HG03066 (cell line): ENCODE measurements at regions not wholly inside any gene's neighbourhood (a gene's known extent, or its start where the extent isn't known, plus 50 kb on each side); places are given as distances from the start of the nearest gene placed in this dataset.

Source experiments
- ATAC-seq: cut with Tn5 transposase; IDR thresholded peaks from one replicate; pipeline ENCODE4 v1.9.1; 2021; ENCODE audit warnings: low read depth; ENCODE audit not compliant: unreplicated experiment

DNA sequence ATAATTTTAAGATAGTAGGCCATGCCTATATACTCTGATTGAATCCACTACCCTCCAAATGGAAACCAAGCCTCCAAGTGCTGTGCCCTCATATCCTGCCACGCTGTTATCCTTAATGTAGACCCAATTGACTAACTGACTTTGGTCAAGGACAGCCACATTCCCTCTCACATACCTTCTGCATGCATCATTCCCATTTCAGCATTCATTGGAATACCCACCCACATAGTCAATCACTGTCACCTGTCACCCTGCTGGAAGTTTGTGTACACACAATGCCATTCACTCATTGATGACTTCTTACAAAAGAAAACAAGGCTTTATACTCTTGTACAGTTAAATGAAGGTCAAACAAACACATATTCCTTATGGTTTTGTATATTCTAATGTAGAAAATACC, 221.1 kb upstream of the PBX1 start:
- no peak for ATAC-seq

DNA sequence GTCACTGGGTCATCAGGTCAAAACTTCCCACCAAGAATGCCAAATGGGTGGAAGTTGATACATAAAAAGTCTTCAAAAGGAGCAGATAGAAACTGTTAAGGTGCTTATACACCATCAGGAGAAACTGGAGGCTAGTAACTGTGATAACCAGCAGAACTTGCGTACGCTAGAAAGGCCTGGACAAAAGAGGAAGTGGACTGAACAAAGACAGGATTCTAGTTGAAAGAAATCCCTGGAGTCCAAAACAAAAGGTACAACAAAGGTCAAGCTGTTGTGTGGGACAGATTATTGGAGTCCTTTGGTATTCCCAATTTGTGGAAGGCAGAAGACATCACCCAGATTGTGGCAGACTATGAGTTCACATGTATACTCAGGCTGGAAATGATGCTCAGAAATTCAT, 215.8 kb upstream of the PBX1 start:
- ATAC-seq, result no peak

DNA sequence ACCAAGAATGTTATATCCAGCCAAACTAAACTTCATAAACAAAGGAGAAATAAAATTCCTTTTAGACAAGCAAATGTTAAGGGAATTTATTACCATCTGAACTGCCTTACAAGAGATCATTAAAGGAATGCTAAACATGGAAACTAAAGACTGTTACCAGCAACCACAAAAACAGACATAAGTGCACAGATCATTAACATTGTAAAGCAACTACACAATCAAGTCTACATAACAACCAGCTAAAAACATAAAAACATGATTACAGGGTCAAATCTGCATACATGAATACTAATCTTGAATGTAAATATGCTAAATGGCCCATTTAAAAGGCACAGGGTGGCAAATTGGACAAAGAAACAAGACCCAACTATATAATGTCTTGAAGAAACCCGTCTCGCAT, 211.0 kb upstream of the PBX1 start:
- no peak for ATAC-seq

DNA sequence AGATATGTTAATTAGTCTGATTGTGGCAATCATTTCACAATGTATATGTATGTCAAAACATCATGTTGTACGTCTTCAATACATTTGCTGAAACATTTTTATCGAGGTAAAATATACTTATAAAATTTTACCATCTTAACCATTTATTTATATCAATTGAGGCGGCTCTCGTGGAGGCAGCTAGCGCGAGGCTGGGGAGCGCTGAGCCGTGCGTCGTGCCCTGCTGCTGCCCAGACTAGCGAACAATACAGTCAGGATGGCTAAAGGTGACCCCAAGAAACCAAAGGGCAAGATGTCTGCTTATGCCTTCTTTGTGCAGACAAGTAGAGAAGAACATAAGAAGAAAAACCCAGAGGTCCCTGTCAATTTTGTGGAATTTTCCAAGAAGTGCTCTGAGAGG, 202.5 kb upstream of the PBX1 start:
- ATAC-seq, result no peak

DNA sequence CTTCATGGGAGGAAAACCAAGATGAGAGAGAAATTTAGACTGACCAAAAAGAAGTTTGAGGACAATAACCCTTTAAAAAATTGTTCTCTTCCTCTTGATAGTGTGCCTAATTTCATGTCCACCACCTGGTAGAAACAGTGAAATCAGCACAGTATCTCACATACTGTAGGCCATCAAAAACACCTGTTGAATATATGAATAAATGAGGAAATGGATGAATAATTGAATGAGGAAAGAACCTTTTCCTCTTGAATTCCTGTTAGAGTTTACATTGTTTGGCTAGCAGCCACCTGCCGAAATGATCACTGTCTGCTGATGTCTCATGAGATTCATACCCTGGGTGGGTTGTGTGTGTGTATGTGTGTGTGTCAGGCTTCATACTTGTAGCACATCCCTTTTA, 198.7 kb upstream of the PBX1 start:
- ATAC-seq, result no peak

DNA sequence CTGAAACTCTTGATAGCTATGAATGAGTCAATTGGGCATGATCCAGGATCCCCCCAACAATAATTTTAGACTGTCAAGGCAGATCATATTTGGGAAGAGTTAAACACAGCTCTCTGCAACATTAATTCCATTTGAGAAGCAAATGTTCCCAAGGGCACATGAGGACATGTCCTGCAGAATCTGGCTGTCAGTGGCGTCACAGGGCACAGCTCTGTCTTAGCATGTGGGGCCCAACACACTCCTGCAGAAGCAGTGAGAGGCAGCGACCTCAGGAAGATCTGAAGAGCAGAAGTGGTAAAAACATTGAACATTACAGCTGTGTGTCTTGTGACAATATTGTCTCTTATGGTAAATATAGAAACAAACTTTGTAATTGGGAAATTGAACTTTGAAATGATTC, 197.1 kb upstream of the PBX1 start:
- ATAC-seq, result no peak

DNA sequence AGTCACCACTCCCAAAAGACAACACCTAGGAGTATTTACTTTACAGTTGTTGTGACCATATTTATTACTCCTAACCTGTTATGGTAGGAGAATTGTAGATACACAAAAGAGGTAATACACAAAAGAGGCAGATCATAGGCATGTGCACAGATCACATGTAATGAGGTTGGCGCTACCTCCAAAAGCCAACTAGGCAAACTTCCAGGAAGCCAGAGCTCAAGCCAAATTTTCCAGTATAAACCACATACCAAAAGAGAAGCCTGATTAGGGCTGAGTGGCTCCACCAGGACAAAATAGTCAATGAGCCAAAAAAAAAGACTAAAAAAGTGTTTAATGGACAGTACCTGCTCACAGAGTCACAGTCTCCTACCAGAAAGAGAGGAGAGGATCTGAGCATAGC, 195.0 kb upstream of the PBX1 start:
- ATAC-seq, result no peak

DNA sequence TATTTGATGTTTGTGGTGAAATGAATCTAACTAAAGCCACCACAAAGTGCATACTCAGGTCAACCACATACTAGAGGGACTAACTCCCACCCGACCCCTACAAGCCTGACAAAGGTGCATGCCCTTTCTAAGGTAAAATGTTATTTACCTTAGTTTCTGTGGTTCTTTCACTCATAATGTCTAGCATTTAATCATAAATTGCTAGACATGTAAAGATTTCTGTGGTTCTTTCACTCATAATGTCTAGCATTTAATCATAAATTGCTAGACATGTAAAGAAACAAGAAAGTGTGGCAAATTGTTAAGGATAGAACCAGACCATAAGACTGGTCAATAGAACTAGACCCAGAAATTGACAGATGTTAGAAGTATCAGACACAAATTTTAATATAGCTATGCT, 193.0 kb upstream of the PBX1 start:
- ATAC-seq, result no peak

DNA sequence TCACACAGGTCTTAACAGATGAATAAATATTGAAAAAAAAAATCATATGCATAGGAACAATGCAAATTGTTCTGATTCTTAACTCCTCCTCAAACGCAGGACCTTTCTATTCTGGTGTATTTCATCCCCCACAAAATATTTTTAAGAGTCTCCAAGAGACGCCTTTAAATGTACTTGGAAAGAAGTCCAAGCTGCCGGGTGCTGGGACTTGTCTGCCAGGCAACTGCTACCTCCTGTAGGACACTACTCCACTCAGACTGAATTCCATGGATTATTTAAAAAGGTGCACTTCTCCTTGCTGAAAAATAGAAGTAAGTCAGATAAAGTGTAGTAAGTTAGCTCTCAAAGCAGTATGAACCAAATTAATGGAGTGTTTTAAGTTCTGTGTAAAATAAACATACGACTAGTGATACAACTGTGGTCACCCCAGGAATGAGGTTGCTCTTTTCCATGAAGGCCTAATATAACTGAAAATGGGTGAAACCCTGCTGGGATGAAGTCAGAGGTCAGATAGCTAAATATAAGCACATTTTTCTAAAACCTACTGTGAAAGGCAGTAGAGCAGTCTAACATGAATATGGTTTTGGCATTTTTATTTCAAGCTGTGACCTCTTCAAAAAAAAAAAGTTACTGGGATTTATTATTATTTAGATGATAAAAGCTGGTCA, 189.2 kb upstream of the PBX1 start:
- no peak for ATAC-seq

DNA sequence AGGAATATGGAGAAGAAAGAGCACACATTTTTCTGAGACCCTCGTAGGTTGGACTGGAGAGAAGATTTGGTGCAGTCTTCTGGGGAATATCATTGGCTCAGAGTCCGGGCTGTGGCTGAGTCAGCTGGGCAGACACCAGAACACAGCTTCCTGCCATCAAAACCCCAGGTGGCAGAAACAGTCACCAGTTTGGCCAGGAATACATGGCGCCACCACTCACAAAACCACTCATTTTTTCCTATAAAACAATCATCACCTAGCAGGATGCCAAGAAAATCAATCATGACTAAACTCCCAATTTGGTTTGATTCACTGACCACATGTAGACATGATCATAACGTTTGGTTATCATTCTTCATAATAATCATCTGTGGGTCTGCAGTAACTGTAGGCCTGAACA, 178.1 kb upstream of the PBX1 start:
- ATAC-seq, result no peak

DNA sequence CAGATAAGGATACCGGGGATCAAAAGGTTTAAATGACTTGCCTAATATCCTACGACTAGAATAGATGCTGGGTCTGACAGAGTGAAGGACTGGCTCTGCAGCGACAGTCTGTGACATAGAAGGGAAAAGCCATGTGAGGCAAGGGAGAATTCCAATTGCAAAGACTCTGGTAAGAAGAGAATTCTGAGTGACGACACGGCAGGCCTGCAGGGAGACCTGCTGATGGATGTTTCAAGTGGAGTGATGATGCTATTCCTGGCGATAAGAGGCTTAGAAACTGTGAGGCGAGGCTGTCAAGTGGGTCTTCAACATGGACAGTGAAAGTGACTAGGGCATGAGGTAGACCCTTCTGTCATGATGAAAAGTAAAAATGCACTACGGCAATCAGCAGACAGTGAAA, 176.6 kb upstream of the PBX1 start:
- ATAC-seq, result no peak

DNA sequence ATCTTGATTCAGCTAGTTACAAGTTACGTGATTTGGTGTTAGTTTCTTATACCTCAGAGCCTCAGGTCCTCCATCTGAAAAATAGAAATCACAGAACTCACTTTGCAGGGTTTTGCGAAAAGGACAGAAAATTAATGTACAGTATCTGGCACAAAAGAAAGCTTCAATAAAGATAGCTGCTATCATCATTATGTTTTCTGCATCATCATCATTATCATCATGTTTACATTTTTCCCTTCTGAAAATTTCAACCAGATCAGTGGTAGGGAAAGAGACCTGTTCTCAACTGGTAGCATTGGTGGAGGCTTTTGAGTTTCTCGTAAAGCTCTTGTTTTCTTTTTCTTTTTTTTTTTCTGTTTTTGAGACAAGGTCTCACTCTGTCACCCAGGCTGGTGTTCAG, 174.7 kb upstream of the PBX1 start:
- no peak for ATAC-seq

DNA sequence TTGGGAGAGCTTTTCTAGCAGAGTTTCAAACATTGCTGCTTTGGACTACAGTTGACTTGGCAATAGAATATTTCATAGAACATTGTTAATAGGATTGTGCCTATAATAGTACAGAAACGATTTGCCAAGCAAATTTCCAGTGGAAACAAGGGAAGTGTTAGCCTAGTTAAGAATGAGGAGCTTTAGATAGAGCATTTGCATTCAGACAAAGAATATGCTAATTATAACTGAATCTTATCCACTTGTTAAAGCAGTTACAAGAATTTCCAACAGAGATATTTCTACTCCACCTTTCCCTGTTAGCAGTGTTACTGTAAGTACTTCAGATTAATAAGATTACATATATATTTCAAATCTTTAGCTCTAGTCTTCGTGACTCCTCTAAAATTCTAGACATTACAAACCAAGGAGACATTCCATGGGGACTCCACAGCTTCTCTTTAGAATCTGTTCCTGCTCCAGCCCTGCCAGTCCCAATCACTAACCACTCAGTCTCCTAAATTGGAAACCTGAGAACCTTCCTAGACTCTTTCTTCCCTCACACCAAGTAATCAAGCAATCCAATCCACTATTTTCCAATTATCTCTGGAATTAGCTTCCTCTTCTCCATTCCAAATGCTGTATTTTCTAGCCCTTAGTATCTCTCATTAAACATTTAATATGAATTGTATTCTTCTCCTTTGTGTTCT, 141.8 kb upstream of the PBX1 start:
- ATAC-seq, result no peak

DNA sequence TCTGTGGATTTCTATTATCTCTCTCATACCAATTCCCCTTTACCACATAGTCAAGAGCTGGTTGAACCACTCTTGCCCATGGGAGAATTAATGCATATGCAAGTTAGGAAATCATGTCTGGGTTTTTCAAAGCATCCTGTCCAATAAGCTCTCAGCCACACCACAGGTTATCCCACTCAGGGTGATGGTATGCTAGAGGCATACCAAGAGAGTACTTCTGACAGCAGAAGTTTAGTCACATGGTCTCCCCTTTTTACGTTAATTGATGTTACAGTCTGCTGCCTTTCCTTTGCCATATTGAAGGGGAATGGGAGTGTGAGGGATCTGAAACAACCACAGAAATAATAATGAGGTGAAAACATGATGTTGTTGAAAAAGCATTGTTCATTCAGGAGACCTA, 135.8 kb upstream of the PBX1 start:
- no peak for ATAC-seq

DNA sequence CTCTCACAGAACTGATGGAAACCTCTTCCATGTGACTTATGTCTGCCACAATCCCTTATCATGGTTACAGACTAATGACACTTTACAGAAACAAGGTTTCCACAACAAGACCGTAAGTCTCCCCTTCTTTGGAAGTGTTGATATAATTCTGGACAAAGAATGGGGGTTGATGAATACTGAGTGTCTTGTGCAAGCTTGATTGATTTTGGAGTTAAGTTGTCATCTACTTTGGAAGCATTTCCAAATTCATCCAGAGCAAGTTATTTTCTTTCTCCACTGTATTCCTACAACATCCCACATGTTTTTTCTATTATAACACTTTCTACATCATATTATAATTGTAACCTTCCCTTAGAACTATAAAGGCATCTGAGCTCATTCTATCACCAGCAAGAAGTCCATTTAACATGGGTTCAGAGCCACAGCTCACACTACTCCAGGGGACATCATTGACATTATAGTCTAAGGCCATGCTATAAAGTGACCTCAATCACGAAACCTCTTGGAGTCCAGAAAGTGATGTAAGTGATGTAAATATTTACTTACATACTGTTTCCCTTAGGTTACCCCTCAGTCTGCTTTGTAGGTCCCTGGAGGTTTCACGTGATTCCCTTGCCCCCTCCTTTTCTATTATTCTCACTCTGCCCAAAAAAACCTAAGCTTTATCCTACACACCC, 125.7 kb upstream of the PBX1 start:
- ATAC-seq, result no peak

DNA sequence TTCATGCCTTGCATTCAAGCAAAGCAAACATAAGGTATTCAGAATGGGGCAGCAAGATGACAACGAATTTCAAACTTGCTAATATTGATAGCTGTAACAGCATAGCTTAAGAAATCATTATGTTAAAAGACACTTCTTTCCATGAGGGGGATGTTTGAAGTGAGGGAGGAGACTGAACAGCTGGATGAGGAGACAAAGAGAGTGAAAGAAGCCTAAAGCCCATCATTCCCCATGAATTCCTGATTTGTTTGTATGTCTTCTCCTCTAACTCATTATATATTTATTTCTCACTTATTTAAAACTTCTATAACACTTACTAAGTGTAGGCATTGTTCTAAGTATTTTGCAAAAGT, 125.2 kb upstream of the PBX1 start:
- no peak for ATAC-seq

DNA sequence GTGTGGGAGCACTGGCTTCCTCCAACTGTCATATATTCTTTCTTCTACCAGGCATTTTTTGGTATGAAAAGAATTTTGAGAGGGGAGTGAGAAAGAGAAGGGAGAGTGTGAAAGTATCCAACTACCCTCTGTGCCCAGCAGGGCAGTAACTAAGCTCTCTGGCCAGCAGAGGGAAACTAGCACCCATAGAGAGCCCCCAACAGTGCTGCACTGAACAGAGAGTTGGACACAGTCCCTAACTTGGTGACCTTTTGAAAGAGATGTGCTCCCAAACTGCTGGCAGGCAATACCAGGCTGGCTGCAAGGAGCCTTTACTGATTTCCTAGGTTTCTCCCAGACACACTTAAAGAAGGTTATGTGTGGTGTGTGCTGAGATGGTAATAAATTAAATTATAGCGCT, 118.8 kb upstream of the PBX1 start:
- no peak for ATAC-seq

DNA sequence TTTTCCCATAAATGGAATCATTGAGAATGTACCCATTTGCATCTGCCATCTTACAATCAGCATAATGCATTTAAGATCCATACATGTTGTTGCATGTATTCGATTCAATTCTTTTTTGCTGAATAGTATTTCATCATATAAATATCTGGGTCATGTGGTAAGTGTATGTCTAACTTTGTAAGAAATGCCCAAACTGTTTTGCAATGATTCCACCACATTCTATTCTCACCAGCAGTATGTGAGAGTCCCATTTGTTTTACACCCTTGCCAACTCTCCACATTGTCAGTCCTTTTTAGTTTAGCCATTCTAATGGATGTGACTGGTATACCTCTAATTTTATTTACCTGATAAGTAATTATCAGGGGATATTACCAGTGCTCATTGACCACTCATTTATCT, 115.8 kb upstream of the PBX1 start:
- no peak for ATAC-seq

DNA sequence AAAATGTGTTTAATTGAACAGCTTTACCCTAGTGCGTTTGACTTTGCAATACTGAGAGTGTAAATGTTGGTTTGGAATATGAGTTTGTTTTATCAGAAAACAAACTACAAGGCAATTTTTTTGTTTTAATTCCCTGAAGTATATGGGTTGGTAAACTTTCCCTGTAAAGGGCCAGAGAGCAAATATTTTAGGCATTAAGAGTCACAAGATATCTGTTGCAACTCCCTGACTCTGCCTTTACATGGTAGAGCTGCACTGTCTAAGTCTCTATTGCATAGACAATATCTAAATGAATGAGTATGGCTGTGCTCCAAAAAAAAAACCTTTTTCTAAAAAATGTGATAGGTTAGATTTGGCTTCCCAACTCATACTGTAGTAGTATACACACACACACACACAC, 115.1 kb upstream of the PBX1 start:
- no peak for ATAC-seq

DNA sequence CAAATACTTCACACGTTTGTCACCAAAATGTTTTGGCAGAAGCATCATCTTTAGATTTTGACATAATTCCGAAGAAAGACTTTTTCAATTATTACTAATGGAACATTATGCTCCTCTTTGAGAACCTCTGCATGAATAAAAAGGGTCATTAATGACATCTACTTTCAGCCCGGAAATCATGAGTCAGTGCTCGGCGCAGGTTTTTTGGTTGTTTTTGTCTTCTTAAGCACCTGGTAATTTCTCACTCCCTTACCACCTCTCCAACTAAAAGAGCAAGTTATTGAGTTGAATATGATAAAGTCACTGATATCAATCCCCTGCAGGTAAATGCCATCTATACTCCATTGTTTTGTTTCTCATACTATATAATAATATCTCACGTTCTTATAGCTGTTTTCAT, 113.0 kb upstream of the PBX1 start:
- ATAC-seq, result no peak

DNA sequence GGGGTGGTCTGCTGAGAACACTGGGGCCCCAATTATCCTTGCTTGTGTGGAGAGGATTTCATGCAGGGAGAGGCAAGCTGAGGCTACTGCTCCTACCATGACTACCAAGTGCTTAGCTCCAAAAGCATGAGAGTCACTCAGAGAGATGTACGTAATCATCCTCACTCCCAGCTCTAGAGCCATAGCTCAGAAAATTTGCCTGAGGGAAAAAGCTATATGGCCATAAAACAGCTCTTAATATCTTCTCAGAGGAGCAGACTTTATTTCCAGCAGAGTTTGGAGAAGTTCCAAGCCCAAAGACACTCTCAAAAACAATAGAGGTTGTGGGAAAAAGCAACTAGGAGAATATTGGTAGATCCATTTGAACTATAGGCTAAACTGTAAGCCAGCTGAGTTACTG, 106.4 kb upstream of the PBX1 start:
- no peak for ATAC-seq

DNA sequence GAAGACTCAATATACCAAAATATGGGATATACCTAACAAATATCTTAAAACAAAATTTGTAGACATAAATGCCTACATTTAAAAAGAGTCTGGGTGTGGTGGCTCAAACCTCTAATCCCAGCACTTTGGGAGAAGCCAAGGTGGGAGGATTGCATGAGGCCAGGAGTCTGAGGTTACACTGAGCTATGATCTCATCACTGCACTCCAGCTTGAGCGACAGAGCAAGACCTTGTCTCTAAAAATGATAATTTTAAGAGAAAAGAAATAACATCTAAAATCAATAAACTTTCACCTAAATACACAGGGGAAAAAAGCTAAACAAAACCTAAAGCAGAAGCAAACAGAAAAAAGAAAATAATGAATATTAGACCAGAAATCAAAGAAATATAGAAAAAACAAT, 102.7 kb upstream of the PBX1 start:
- ATAC-seq, result no peak
